Uterus (tissue), 2 donors: ENCODE measurements at regions not wholly inside any gene's neighbourhood (a gene's known extent, or its start where the extent isn't known, plus 50 kb on each side); places are given as distances from the start of the nearest gene placed in this dataset.

Source experiments
- POLR2A ChIP-seq, 2 donors: fragments of 450-650 bp; IDR thresholded peaks; one replicate each; pipeline ENCODE4 v1.6.1; 2016; ENCODE audit warnings: antibody characterized with exemption in 2 of 2, mild to moderate bottlenecking in 1 of 2, moderate library complexity in 1 of 2
- TF ChIP-seq, protein P1 (sequence below), 4 experiments: fragments of 200-600 bp in 2 of 4; fragments of 450-650 bp in 2 of 4; sonication (generic) in 2 of 4; IDR thresholded peaks; one replicate each; pipeline ENCODE4 v1.5.1; 2016 to 2019; ENCODE audit warnings: antibody characterized with exemption in 4 of 4, mild to moderate bottlenecking in 2 of 4, moderate library complexity in 1 of 4

DNA sequence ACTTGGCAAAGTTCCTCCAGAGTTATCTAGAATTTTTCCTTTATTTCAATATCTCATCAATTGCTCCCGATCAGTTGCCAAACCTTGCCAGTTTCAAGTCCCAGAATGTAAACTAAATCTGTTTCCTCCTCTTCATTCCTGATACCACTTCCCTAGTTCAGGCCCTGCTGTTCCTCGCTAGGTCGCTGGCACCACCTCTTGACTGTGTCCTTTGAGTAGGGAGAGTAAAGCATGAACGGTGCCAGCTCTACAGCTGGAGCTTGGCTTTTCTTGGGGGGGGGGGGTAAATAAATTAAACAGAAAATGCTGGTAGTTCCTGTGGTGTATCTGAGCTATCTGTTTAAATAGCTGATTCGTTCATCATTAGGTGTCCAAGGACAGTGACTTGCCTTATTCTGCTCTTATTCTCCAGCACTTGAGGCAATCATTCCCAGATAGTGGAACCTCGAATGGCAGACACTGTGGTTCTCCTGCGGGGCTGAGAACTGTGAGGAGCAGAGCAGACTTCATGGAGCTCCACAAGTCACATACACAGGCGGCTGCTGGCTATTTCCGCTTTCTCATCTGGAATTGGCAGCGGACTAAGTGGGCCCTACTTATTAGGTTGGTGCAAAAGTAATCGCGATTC, 168.3 kb upstream of the FAT1 start:
- TF ChIP-seq, protein P1, sequence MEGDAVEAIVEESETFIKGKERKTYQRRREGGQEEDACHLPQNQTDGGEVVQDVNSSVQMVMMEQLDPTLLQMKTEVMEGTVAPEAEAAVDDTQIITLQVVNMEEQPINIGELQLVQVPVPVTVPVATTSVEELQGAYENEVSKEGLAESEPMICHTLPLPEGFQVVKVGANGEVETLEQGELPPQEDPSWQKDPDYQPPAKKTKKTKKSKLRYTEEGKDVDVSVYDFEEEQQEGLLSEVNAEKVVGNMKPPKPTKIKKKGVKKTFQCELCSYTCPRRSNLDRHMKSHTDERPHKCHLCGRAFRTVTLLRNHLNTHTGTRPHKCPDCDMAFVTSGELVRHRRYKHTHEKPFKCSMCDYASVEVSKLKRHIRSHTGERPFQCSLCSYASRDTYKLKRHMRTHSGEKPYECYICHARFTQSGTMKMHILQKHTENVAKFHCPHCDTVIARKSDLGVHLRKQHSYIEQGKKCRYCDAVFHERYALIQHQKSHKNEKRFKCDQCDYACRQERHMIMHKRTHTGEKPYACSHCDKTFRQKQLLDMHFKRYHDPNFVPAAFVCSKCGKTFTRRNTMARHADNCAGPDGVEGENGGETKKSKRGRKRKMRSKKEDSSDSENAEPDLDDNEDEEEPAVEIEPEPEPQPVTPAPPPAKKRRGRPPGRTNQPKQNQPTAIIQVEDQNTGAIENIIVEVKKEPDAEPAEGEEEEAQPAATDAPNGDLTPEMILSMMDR (IDR thresholded peaks at IDR 0.05) = no peak
- TF ChIP-seq POLR2A (IDR thresholded peaks at IDR 0.05) = no peak
